Endothelial cell (in vitro differentiated cells): ENCODE measurements at regions not wholly inside any gene's neighbourhood (a gene's known extent, or its start where the extent isn't known, plus 50 kb on each side); places are given as distances from the start of the nearest gene placed in this dataset.

ENCODE experiments used
- DNase-seq: peaks from one replicate; pipeline ENCODE4 v3.0.0; 2021; ENCODE audit warnings: low spot score
- H3K27ac Mint-ChIP-seq: one replicate; pipeline ENCODE4 v1.8.0; 2021; ENCODE audit warnings: mixed read lengths, inconsistent platforms; ENCODE audit not compliant: unreplicated experiment
- H3K27me3 Mint-ChIP-seq: one replicate; pipeline ENCODE4 v1.8.0; 2021; ENCODE audit warnings: mild to moderate bottlenecking, moderate library complexity, mixed read lengths, inconsistent platforms; ENCODE audit not compliant: unreplicated experiment
- H3K36me3 Mint-ChIP-seq: one replicate; pipeline ENCODE4 v1.8.0; 2021; ENCODE audit warnings: mild to moderate bottlenecking, low read depth, mixed read lengths, inconsistent platforms; ENCODE audit not compliant: unreplicated experiment
- H3K4me1 Mint-ChIP-seq: one replicate; pipeline ENCODE4 v1.8.0; 2021; ENCODE audit warnings: mild to moderate bottlenecking, mixed read lengths, inconsistent platforms; ENCODE audit not compliant: unreplicated experiment
- H3K4me3 Mint-ChIP-seq: one replicate; pipeline ENCODE4 v1.8.0; 2021; ENCODE audit warnings: mild to moderate bottlenecking, mixed read lengths, inconsistent platforms; ENCODE audit not compliant: unreplicated experiment
- H3K9me3 Mint-ChIP-seq: one replicate; pipeline ENCODE4 v1.8.0; 2021; ENCODE audit warnings: mixed read lengths, inconsistent platforms; ENCODE audit not compliant: unreplicated experiment
- CTCF ChIP-seq: fragments of 200-600 bp; sonication (generic); IDR thresholded peaks from one replicate; pipeline ENCODE4 v1.5.0; 2021; ENCODE audit warnings: antibody characterized with exemption; ENCODE audit not compliant: unreplicated experiment

GRCh38 chr2:12291303-12291702, 425.4 kb upstream of the TRIB2 start:
- DNase-seq: no peak
- no peaks in the 10 kb centered on the region for H3K36me3 Mint-ChIP-seq
- no peak overlapping the region for H3K27ac Mint-ChIP-seq
- H3K9me3 Mint-ChIP-seq: no peaks in the 10 kb centered on the region
- no peak overlapping the region for H3K4me3 Mint-ChIP-seq
- no peaks in the 10 kb centered on the region for H3K27me3 Mint-ChIP-seq
- no peak for TF ChIP-seq CTCF
- no peaks in the 10 kb centered on the region for H3K4me1 Mint-ChIP-seq

- no peaks in the 10 kb centered on the region for H3K9me3 Mint-ChIP-seq
- H3K36me3 Mint-ChIP-seq: no peaks in the 10 kb centered on the region
- DNase-seq: no peak
- H3K27ac Mint-ChIP-seq: no peak overlapping the region
- no peak for TF ChIP-seq CTCF
- H3K4me1 Mint-ChIP-seq: no peaks in the 10 kb centered on the region
- H3K4me3 Mint-ChIP-seq: no peak overlapping the region
- no peaks in the 10 kb centered on the region for H3K27me3 Mint-ChIP-seq
Observed at GRCh38 chr2:12293874-12294273, 422.9 kb upstream of the TRIB2 start.

GRCh38 chr2:12295856-12296519, 420.7 kb upstream of the TRIB2 start:
- Mint-ChIP-seq H3K9me3 (no peaks in the 10 kb centered on the region), H3K27ac (no peak overlapping the region), H3K27me3 (no peaks in the 10 kb centered on the region), H3K36me3 (no peaks in the 10 kb centered on the region), H3K4me3 (no peak overlapping the region), H3K4me1 (no peaks in the 10 kb centered on the region)
- no peak for TF ChIP-seq CTCF
- no peak for DNase-seq

- Mint-ChIP-seq H3K4me3 (no peak overlapping the region), H3K36me3 (no peaks in the 10 kb centered on the region), H3K27ac (no peak overlapping the region), H3K4me1 (no peaks in the 10 kb centered on the region), H3K9me3 (no peaks in the 10 kb centered on the region), H3K27me3 (no peaks in the 10 kb centered on the region)
- no peak for TF ChIP-seq CTCF
- DNase-seq: no peak
Observed at GRCh38 chr2:12296915-12297314, 419.8 kb upstream of the TRIB2 start.

- H3K4me1 Mint-ChIP-seq: no peaks in the 10 kb centered on the region
- TF ChIP-seq CTCF: no peak
- H3K27me3 Mint-ChIP-seq: peaks cover under 1% of the 10 kb centered on the region
- no peak overlapping the region for H3K4me3 Mint-ChIP-seq
- H3K9me3 Mint-ChIP-seq: no peaks in the 10 kb centered on the region
- H3K36me3 Mint-ChIP-seq: no peaks in the 10 kb centered on the region
- DNase-seq: no peak
- no peak overlapping the region for H3K27ac Mint-ChIP-seq
Observed at GRCh38 chr2:12298352-12298751, 418.4 kb upstream of the TRIB2 start.
